ENCODE measurements at regions not wholly inside any gene's neighbourhood (a gene's known extent, or its start where the extent isn't known, plus 50 kb on each side); places are given as distances from the start of the nearest gene placed in this dataset.
"Not testable (repeated sequence)": the region's sequence is repeated elsewhere in the genome, so short reads cannot be mapped to it uniquely, and the experiment has no call there.

- not testable (repeated sequence) for TF ChIP-seq CTCF (conservative IDR thresholded peaks at IDR 0.05; ENCODE audit: low read depth in 2 of 2); EZH2 (IDR thresholded peaks at IDR 0.05; ENCODE audit: low read depth, unreplicated experiment); STAT1 (IDR thresholded peaks at IDR 0.05; ENCODE audit: unreplicated experiment); REST (IDR thresholded peaks at IDR 0.05; ENCODE audit: unreplicated experiment); CREB1 (CRISPR knock-in tag; IDR thresholded peaks at IDR 0.05; ENCODE audit: low read depth); POLR2AphosphoS5 (IDR thresholded peaks at IDR 0.05; ENCODE audit: low read depth); JUNB (IDR thresholded peaks at IDR 0.05; ENCODE audit: unreplicated experiment); EZH2phosphoT487 (IDR thresholded peaks at IDR 0.05; ENCODE audit: unreplicated experiment); ZNF462 (CRISPR knock-in tag; IDR thresholded peaks at IDR 0.05); ZNF114 (CRISPR knock-in tag; IDR thresholded peaks at IDR 0.05); ZNF331 (CRISPR knock-in tag; IDR thresholded peaks at IDR 0.05; ENCODE audit: low read depth); ETS1 (IDR thresholded peaks at IDR 0.05)
Measured at GRCh38 chr13:22952018-22952417, 228.8 kb upstream of the SGCG start.

All from GM23338 (cell line).